Pancreas (tissue), 10 donors: ENCODE measurements at regions not wholly inside any gene's neighbourhood (a gene's known extent, or its start where the extent isn't known, plus 50 kb on each side); places are given as distances from the start of the nearest gene placed in this dataset.

ENCODE experiments used
- ATAC-seq, 4 donors: fragments of 200-7000 bp; cut with Tn5 transposase; one replicate each; pipeline versions ENCODE4 v1.8.0 to v1.9.1; 2020; ENCODE audit warnings: mild to moderate bottlenecking in 4 of 4, moderate library complexity in 4 of 4
- DNase-seq, 6 donors: peaks; one replicate each; pipeline ENCODE4 v3.0.0-alpha.2; 2020
- FAIRE-seq: peaks from 2 replicates; lab custom pipeline; 2012; peaks lifted over from hg19 to GRCh38; lab: Jason Lieb, UNC
- H3K27ac ChIP-seq, 4 donors: fragments of 200-600 bp; sonication (generic); 1 replicate in 3 of 4; 2 replicates in 1 of 4; pipeline versions ENCODE4 v1.5.0 to v1.8.0; 2020
- H3K27me3 ChIP-seq, 4 donors: fragments of 200-600 bp; one replicate each; pipeline ENCODE4 v1.8.0; 2021
- H3K36me3 ChIP-seq, 3 donors: fragments of 200-600 bp; sonication (generic) in 1 of 3; one replicate each; pipeline versions ENCODE4 v1.5.0 to v1.8.0; 2020 to 2021
- H3K4me1 ChIP-seq, 3 donors: fragments of 200-600 bp; one replicate each; pipeline ENCODE4 v1.8.0; 2021
- H3K4me3 ChIP-seq, 4 donors: fragments of 200-600 bp; sonication (generic) in 2 of 4; one replicate each; pipeline versions ENCODE4 v1.5.0 to v1.8.0; 2020 to 2021
- H3K9me3 ChIP-seq, 4 donors: fragments of 200-600 bp; one replicate each; pipeline ENCODE4 v1.8.0; 2021
- CTCF ChIP-seq, 4 donors: fragments of 200-600 bp; sonication (generic) in 3 of 4; IDR thresholded peaks; one replicate each; pipeline versions ENCODE4 v1.5.0 to v1.8.0; 2021; ENCODE audit warnings: antibody characterized with exemption in 4 of 4
- WGBS, 2 donors: extraction: QIAGEN DNeasy Blood & Tissue Kit; methylation state at CpG; one replicate each; pipeline ENCODE4 v1.1.7; 2013; 5-methylcytosine and 5-hydroxymethylcytosine counted together
- intact Hi-C, 3 donors: fragments of 100-400 bp; cut with DNase I; formaldehyde crosslinking; loops; one replicate each; pipeline versions ENCODE4 v1.11.1 to v1.14.2; 2022
- donor health status: healthy with polysubstance abuse.
- donor health status: DM: no; HTN: no; CAD: no; lungs with moderate emphysema.
- donor health status: DM: no; HTN: no; CAD: no.
- donor health status: control.
- donor health status: control.
- donor health status: Bipolar disorder and iron deficiency.
- donor health status: DM: yes; HTN: yes; CAD: no.
- donor health status: DM: no; HTN: no; CAD: no.
- donor health status: DM: no; HTN: no; CAD: no.
- donor health status: DM: yes; HTN: yes; CAD: no.

DNA sequence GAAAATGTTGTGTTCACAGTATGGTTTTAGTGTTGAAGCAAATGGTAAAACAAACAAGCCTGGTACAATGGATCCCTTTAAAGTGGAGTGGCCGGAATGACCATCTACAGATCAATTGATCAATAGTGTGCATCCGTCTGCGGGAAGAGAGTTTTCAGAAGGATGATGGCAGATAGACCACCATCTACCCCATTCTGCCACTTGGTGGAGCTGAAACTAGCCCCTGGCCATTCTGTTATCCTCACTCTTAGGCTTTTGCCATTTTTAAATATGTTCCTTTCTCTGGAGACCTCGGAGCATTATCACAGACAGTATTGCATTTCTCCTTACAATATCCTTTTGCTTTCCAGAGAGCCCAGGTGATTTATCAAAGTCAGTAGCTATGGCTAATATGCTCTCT lies 258.9 kb upstream of the CFAP20DC start:
- no peak for FAIRE-seq
- WGBS, 2 donors = 82 to 92% methylated on average over 4 of the region's 4 CpGs

GRCh38 chr3:59308001-59308400 lies 258.2 kb upstream of the CFAP20DC start:
- 12 to 30% methylated on average over 1 of the region's 1 CpG for WGBS, 2 donors
- no peak for TF ChIP-seq CTCF (IDR thresholded peaks at IDR 0.05)
- intact Hi-C loops = no loop called here
- no peak for ATAC-seq
- H3K36me3 ChIP-seq = no peaks in the 10 kb centered on the region
- H3K9me3 ChIP-seq = no peaks in the 10 kb centered on the region
- H3K4me3 ChIP-seq = no peak overlapping the region
- DNase-seq = no peak
- peaks cover 0 to 4% (median 0%) of the 10 kb centered on the region in 4 donors for H3K27me3 ChIP-seq
- H3K27ac ChIP-seq = no peak overlapping the region
- H3K4me1 ChIP-seq = peaks cover 3 to 6% (median 4%) of the 10 kb centered on the region in 3 donors
- FAIRE-seq = no peak

More for the DNA sequence above, 258.9 kb upstream of the CFAP20DC start:
- Histone ChIP-seq H3K27me3 (peaks cover 0 to 4% (median 0%) of the 10 kb centered on the region in 4 donors), H3K4me3 (no peak overlapping the region), H3K9me3 (no peaks in the 10 kb centered on the region), H3K27ac (no peak overlapping the region), H3K4me1 (peaks cover 3 to 6% (median 4%) of the 10 kb centered on the region in 3 donors), H3K36me3 (no peaks in the 10 kb centered on the region)
- intact Hi-C loops = no loop called here
- DNase-seq (no peak), ATAC-seq (no peak)
- TF ChIP-seq CTCF (IDR thresholded peaks at IDR 0.05) = no peak

DNA sequence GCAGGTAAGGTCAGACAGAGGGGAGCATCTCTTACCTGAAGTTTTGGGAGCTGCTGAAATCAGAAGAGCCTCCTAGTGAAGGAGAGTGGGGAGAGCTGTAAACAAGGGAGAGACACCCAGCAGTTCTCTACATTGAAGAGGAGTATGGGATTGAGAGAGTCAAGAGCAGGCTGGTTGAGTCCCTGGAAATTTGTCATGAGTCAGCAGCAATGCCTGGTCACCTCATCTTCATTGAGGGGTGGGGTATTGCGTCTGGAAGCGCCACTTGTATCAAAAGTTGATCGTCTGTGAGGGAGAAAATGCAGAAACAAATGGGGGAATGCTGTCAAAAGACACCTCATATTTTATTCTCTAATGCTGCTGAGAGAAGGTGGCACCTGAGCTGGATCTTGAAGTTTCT lies 256.6 kb upstream of the CFAP20DC start:
- Histone ChIP-seq H3K27me3 (peaks cover 0 to 4% (median 0%) of the 10 kb centered on the region in 4 donors), H3K27ac (no peak overlapping the region), H3K36me3 (no peaks in the 10 kb centered on the region), H3K9me3 (no peaks in the 10 kb centered on the region), H3K4me3 (no peak overlapping the region), H3K4me1 (peaks cover 3 to 6% (median 4%) of the 10 kb centered on the region in 3 donors)
- intact Hi-C loops = no loop called here
- FAIRE-seq (no peak), DNase-seq (no peak), ATAC-seq (no peak)
- 93 to 99% methylated on average over 3 of the region's 3 CpGs for WGBS, 2 donors
- no peak for TF ChIP-seq CTCF (IDR thresholded peaks at IDR 0.05)

DNA sequence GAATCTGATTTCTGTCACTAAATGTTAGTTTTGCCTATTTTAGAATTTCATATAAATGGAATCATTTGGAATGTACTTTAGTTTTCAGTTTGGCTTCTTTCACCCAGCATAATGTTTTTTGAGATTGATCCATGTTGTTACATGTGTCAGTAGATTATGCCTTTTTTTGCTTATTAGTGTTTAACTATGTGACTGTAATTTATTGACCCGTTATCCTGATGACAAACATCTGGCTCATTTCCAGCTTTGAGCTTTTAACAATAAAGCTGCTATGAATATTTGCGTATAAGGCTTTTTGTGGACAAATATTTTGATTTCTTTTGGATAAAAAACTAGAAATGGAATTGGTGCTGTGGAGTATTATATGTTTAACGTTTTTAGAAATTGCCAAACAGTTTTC lies 254.5 kb upstream of the CFAP20DC start:
- Histone ChIP-seq H3K27ac (no peak overlapping the region), H3K4me1 (peaks cover 0 to 6% (median 3%) of the 10 kb centered on the region in 3 donors), H3K4me3 (no peak overlapping the region), H3K27me3 (no peaks in the 10 kb centered on the region), H3K36me3 (no peaks in the 10 kb centered on the region), H3K9me3 (no peaks in the 10 kb centered on the region)
- no peak for TF ChIP-seq CTCF (IDR thresholded peaks at IDR 0.05)
- WGBS, 2 donors = 29 to 30% methylated on average over 3 of the region's 3 CpGs
- no peak for FAIRE-seq
- no peak for ATAC-seq
- DNase-seq = no peak
- intact Hi-C loops = no loop called here

GRCh38 chr3:59303452-59303851 lies 253.6 kb upstream of the CFAP20DC start:
- intact Hi-C loops = no loop called here
- no peak overlapping the region for H3K4me3 ChIP-seq
- no peaks in the 10 kb centered on the region for H3K9me3 ChIP-seq
- no peak for TF ChIP-seq CTCF (IDR thresholded peaks at IDR 0.05)
- H3K36me3 ChIP-seq = no peaks in the 10 kb centered on the region
- no peak for DNase-seq
- no peak overlapping the region for H3K27ac ChIP-seq
- FAIRE-seq = no peak
- H3K4me1 ChIP-seq = peaks cover 0 to 6% (median 3%) of the 10 kb centered on the region in 3 donors
- peak in 2 of 4 donors; percentile 17 to 21 for ATAC-seq
- H3K27me3 ChIP-seq = no peaks in the 10 kb centered on the region
- WGBS, 2 donors = 64 to 68% methylated on average over 4 of the region's 4 CpGs
